Gastrocnemius medialis (tissue), 4 donors: ENCODE measurements at regions not wholly inside any gene's neighbourhood (a gene's known extent, or its start where the extent isn't known, plus 50 kb on each side); places are given as distances from the start of the nearest gene placed in this dataset.

Experiments used
- ATAC-seq, 2 donors: fragments of 150-250 bp; one replicate each; pipeline ENCODE4 v1.9.1; 2016
- DNase-seq, 2 donors: peaks; one replicate each; pipeline ENCODE4 v3.0.0-alpha.2; 2019
- H3K27ac ChIP-seq, 4 donors: fragments of 200-600 bp; sonication (generic); 1 replicate in 1 of 4; 2 replicates in 3 of 4; pipeline ENCODE4 v1.5.1; 2016 to 2018; ENCODE audit warnings: mild to moderate bottlenecking in 2 of 4, moderate library complexity in 1 of 4
- H3K27me3 ChIP-seq, 3 donors: fragments of 200-600 bp; sonication (generic) in 2 of 3; 1 replicate in 1 of 3; 2 replicates in 2 of 3; pipeline versions ENCODE4 v1.5.1 to v1.6.0; 2016 to 2019; ENCODE audit warnings: mild to moderate bottlenecking in 1 of 3, moderate library complexity in 1 of 3
- H3K36me3 ChIP-seq, 2 donors: fragments of 200-600 bp; sonication (generic) in 1 of 2; one replicate each; pipeline ENCODE4 v1.5.1; 2017 to 2018
- H3K4me1 ChIP-seq, 2 donors: fragments of 200-600 bp; sonication (generic) in 1 of 2; one replicate each; pipeline ENCODE4 v1.5.1; 2016 to 2017; ENCODE audit warnings: mild to moderate bottlenecking in 2 of 2
- H3K4me3 ChIP-seq, 4 donors: fragments of 200-600 bp; sonication (generic) in 3 of 4; 1 replicate in 1 of 4; 2 replicates in 3 of 4; pipeline ENCODE4 v1.5.1; 2016 to 2019; ENCODE audit warnings: mild to moderate bottlenecking in 2 of 4
- H3K9me3 ChIP-seq, 3 donors: fragments of 200-600 bp; sonication (generic) in 2 of 3; 1 replicate in 1 of 3; 2 replicates in 2 of 3; pipeline ENCODE4 v1.5.1; 2016 to 2019
- POLR2A ChIP-seq, 2 donors: fragments of 450-650 bp; IDR thresholded peaks; one replicate each; pipeline ENCODE4 v1.6.1; 2017; ENCODE audit warnings: antibody characterized with exemption in 2 of 2, mild to moderate bottlenecking in 2 of 2, moderate library complexity in 2 of 2
- in situ Hi-C, 4 donors: fragments of 200-750 bp; cut with MboI; loops; one replicate each; pipeline versions ENCODE4 v1.15.0 to v1.8.0; 2017; ENCODE audit warnings: low sequenced_read_pairs in 4 of 4
- intact Hi-C: fragments of 100-400 bp; cut with DNase I; formaldehyde crosslinking; loops from one replicate; pipeline ENCODE4 v1.15.1; 2023; ENCODE audit warnings: low total_unique reads
- TF ChIP-seq, protein P1 (sequence below), 5 experiments: fragments of 450-650 bp in 3 of 5; fragments of 200-600 bp in 2 of 5; sonication (generic) in 2 of 5; IDR thresholded peaks in 4 of 5; conservative IDR thresholded peaks in 1 of 5; 1 replicate in 4 of 5; 2 replicates in 1 of 5; pipeline ENCODE4 v1.5.1; 2016 to 2019; ENCODE audit warnings: antibody characterized with exemption in 5 of 5, mild to moderate bottlenecking in 3 of 5, moderate library complexity in 3 of 5

DNA sequence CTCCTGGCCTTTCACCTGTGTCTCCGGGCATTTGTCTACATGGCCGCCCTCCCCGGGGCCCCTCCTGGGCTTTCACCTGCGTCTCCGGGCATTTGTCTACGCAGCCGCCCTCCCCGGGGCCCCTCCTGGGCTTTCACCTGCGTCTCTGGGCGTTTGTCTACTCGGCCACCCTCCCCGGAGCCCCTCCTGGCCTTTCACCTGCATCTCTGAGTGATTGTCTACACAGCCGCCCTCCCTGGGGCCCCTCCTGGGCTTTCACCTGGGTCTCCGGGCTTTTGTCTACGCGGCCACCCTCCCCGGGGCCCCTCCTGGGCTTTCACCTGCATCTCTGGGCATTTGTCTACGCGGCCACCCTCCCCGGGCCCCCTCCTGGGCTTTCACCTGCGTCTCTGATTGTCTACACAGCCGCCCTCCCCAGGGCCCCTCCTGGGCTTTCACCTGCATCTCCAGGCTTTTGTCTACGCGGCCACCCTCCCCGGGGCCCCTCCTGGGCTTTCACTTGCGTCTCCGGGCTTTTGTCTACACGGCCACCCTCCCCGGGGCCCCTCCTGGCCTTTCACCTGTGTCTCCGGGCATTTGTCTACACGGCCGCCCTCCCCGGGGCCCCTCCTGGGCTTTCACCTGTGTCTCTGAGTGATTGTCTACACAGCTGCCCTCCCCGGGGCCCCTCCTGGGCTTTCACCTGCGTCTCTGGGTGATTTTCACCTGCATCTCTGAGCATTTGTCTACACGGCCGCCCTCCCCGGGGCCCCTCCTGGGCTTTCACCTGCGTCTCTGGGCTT lies 68.0 kb upstream of the GALNT9 start:
- H3K27me3 ChIP-seq, result peaks cover 39 to 56% (median 42%) of the 10 kb centered on the region in 3 donors
- in situ Hi-C loops, result loop anchor here in 1 of 4 donors (25.0 kb wide), 1 partner anchor 110 kb away; no protein-coding TSS in a partner anchor
- H3K9me3 ChIP-seq, result no peaks in the 10 kb centered on the region
- intact Hi-C loops, result no loop called here
- TF ChIP-seq POLR2A (IDR thresholded peaks at IDR 0.05), result no peak
- TF ChIP-seq, protein P1, sequence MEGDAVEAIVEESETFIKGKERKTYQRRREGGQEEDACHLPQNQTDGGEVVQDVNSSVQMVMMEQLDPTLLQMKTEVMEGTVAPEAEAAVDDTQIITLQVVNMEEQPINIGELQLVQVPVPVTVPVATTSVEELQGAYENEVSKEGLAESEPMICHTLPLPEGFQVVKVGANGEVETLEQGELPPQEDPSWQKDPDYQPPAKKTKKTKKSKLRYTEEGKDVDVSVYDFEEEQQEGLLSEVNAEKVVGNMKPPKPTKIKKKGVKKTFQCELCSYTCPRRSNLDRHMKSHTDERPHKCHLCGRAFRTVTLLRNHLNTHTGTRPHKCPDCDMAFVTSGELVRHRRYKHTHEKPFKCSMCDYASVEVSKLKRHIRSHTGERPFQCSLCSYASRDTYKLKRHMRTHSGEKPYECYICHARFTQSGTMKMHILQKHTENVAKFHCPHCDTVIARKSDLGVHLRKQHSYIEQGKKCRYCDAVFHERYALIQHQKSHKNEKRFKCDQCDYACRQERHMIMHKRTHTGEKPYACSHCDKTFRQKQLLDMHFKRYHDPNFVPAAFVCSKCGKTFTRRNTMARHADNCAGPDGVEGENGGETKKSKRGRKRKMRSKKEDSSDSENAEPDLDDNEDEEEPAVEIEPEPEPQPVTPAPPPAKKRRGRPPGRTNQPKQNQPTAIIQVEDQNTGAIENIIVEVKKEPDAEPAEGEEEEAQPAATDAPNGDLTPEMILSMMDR (IDR thresholded peaks at IDR 0.05 in 4 of 5, conservative IDR thresholded peaks at IDR 0.05 in 1 of 5), result no peak
- ATAC-seq (no peak), DNase-seq (no peak)
- no peaks in the 10 kb centered on the region for H3K36me3 ChIP-seq
- H3K27ac ChIP-seq, result no peak overlapping the region
- H3K4me3 ChIP-seq, result no peak overlapping the region
- no peaks in the 10 kb centered on the region for H3K4me1 ChIP-seq

DNA sequence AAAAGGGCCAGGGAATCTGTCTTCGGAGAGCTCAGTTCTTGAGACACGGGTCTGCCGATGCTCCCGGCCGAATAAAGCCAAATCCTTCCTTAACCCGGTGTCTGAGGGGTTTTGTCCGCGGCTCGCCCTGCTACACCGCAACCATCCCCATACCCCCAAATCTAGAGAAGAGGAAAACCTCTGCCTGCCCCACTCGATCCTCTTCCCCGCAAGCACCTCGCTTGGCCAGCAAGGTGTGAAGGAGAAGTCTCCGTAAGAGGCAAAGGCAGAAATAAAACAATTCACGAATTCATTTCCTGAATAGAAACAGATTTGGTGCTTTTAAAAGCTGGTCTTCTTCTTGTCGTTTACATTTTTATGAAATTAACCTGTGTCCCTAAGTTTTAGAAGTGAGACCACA lies 67.3 kb upstream of the GALNT9 start:
- no peaks in the 10 kb centered on the region for H3K4me1 ChIP-seq
- H3K9me3 ChIP-seq, result no peaks in the 10 kb centered on the region
- no peak overlapping the region for H3K4me3 ChIP-seq
- no peak overlapping the region for H3K27ac ChIP-seq
- no peak for ATAC-seq
- H3K27me3 ChIP-seq, result peaks cover 39 to 56% (median 42%) of the 10 kb centered on the region in 3 donors
- intact Hi-C loops (no loop called here), in situ Hi-C loops (loop anchor here in 1 of 4 donors (25.0 kb wide), 1 partner anchor 109 kb away; no protein-coding TSS in a partner anchor)
- DNase-seq, result no peak
- no peaks in the 10 kb centered on the region for H3K36me3 ChIP-seq
- TF ChIP-seq, protein P1 (IDR thresholded peaks at IDR 0.05 in 4 of 5, conservative IDR thresholded peaks at IDR 0.05 in 1 of 5), result no peak
- no peak for TF ChIP-seq POLR2A (IDR thresholded peaks at IDR 0.05)

DNA sequence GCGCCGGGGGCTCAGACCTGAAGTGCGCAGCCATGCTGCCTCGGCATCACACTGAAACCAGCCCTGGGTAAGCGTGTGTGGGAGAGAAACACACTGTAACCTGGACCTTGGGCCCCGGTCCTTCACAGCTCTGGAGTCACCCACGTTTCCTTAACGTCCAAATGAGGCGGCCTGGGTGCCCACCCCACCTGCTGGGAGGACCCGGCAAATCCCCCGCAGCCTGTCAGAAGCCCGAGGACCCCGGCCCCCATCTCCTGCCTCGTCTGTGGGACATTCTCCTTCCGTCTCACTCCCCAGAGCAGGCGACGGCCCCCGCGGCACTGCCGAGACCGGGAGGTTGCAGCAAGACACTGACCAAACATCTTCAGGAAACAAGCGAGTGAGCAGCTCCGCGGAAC lies 66.5 kb upstream of the GALNT9 start:
- Histone ChIP-seq H3K27ac (no peak overlapping the region), H3K4me3 (no peak overlapping the region), H3K36me3 (no peaks in the 10 kb centered on the region), H3K4me1 (no peaks in the 10 kb centered on the region), H3K27me3 (peaks cover 38 to 54% (median 42%) of the 10 kb centered on the region in 3 donors), H3K9me3 (no peaks in the 10 kb centered on the region)
- no peak for TF ChIP-seq POLR2A (IDR thresholded peaks at IDR 0.05)
- TF ChIP-seq, protein P1 (IDR thresholded peaks at IDR 0.05 in 4 of 5, conservative IDR thresholded peaks at IDR 0.05 in 1 of 5), result no peak
- ATAC-seq, result no peak
- no peak for DNase-seq
- in situ Hi-C loops (loop anchor here in 1 of 4 donors (25.0 kb wide), 1 partner anchor 109 kb away; no protein-coding TSS in a partner anchor), intact Hi-C loops (no loop called here)

DNA sequence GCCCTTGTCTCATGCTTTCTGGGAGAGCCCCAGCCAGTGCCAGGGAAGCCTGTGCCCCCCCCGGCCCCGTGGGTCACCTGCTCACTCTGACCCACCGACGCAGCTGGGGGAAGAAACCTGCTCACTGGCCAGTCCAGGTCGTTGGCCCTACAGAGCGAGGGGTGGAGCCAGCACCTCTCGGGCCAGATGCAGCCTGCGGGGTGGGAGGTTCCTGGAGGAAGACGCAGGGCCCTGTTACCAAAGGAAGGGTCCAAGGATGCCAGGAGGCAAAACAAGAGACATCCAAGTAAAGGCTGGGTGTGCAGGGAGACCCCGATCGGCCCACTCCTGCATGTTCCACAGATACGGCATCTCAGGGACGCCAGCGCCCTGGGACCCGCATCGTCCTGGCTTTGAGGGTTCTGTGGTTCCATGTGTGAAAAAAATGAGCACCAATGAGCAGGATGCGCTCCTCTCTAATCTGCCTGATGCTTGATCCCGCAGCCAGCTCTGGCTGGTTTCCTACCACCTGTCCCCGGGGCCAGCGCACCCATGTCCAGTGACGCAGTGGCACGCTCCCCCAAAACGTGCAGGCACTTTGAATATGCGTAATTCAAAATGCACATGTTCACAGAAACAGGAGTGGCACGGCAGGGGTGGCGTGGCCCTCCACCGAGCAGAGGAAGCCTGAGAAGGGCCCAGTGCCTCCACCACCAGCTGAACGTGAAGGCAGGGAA lies 66.0 kb upstream of the GALNT9 start:
- Histone ChIP-seq H3K4me3 (no peak overlapping the region), H3K27ac (no peak overlapping the region), H3K36me3 (no peaks in the 10 kb centered on the region), H3K9me3 (no peaks in the 10 kb centered on the region), H3K4me1 (no peaks in the 10 kb centered on the region), H3K27me3 (peaks cover 36 to 49% (median 38%) of the 10 kb centered on the region in 3 donors)
- TF ChIP-seq, protein P1 (IDR thresholded peaks at IDR 0.05 in 4 of 5, conservative IDR thresholded peaks at IDR 0.05 in 1 of 5), result no peak
- no peak for TF ChIP-seq POLR2A (IDR thresholded peaks at IDR 0.05)
- DNase-seq (no peak), ATAC-seq (no peak)
- in situ Hi-C loops, result loop anchor here in 1 of 4 donors (25.0 kb wide), 1 partner anchor 108 kb away; no protein-coding TSS in a partner anchor
- intact Hi-C loops, result no loop called here
